Stomach (tissue), 4 donors: ENCODE measurements at regions not wholly inside any gene's neighbourhood (a gene's known extent, or its start where the extent isn't known, plus 50 kb on each side); places are given as distances from the start of the nearest gene placed in this dataset.

Experiments
- CTCF ChIP-seq, 7 experiments: fragments of 450-650 bp in 4 of 7; fragments of 200-600 bp in 3 of 7; sonication (generic) in 3 of 7; IDR thresholded peaks; one replicate each; pipeline ENCODE4 v1.5.1; 2016 to 2019; ENCODE audit warnings: antibody characterized with exemption in 7 of 7, control low read depth in 2 of 7, mild to moderate bottlenecking in 1 of 7
- POLR2A ChIP-seq, 4 donors: fragments of 450-650 bp; IDR thresholded peaks; one replicate each; pipeline ENCODE4 v1.6.1; 2016; ENCODE audit warnings: antibody characterized with exemption in 4 of 4, control low read depth in 2 of 4, mild to moderate bottlenecking in 1 of 4, moderate library complexity in 1 of 4

DNA sequence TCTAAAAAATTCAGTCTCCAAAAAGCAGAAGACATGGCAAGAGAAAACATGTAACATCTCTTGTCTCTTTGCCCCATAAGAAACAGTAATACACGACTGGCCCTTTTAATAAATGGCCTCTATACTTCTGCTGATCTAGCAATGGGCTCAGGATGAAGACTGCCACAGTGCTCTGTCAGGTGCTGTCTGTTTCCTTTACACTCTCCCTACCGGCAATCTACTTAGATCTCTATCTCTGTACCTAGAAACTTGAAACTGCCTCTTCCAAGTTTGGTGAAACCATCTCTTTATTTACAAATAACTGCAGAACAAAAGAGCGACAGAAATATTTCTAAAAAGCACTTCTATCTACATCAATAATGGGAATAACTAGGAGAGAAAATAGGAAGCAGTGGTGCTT lies 685.2 kb upstream of the INTU start:
- no peak for TF ChIP-seq CTCF (IDR thresholded peaks at IDR 0.05)
- no peak for TF ChIP-seq POLR2A (IDR thresholded peaks at IDR 0.05)
